Activated T-helper 1 cell treated with anti-CD3 and anti-CD28 coated beads, Interleukin-2, amount 50 U/mL, for 16 hours (primary cell): ENCODE measurements at regions not wholly inside any gene's neighbourhood (a gene's known extent, or its start where the extent isn't known, plus 50 kb on each side); places are given as distances from the start of the nearest gene placed in this dataset.
"Not testable (repeated sequence)": the region's sequence is repeated elsewhere in the genome, so short reads cannot be mapped to it uniquely, and the experiment has no call there.

Experiments used
- DNase-seq, 2 donors: peaks; one replicate each; pipeline ENCODE4 v3.0.0-alpha.2; 2020; ENCODE audit warnings: low read depth in 1 of 2, low spot score in 1 of 2

DNA sequence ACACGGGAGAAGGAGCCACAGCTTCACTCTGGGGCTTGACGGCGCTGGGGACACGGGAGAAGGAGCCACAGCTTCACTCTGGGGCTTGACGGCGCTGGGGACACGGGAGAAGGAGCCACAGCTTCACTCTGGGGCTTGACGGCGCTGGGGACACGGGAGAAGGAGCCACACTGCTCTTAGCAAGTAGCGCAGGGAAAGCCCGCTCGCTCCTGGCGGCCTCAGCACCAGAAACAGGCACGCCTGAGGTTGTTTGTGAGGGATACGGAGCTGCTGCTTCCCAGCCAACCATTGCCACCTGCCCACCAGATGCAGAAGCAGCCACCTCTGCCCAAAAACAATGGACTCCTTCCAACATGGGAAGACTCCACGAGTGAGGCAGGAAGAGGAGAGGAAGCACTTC, 244.0 kb upstream of the MGAT5 start:
- DNase-seq: not testable (repeated sequence)

- no peak for DNase-seq
These were observed 241.8 kb upstream of the MGAT5 start for GRCh38 chr2:134011936-134012586.

DNA sequence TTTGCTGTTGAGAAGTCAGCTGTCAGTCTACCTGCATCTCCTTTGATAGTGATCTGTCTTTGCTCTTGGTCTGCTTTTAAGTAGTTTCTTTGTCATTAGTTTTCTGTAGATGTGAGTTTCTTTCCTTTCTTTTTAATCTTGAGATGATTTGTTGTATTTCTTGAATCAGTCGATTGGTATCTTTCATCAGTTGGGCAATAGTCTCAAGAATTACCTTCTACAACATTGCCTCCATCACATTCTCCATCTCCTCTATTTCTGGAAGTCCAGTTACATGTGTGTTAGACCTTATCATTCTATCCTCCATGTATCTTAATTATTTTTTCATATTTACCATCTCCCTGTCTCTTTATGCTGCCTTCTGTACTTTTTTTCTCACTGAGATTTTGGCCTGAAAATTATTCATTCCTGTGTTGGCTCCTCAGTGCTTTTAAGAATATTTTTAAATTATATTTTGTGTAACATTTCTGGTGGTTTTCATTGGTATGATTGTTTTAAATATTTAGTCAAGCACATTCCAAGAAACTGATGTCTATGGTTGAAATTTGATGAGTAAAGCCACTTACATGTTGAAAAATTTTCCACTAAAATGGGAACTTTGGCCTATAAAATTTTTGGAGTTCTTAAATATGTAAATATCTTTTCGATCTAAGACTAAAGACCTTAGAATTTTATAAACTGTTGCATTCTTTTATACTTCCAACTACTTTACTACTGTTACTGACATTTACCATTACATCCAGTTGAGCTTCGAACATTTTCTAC, 239.5 kb upstream of the MGAT5 start:
- DNase-seq: no peak

DNA sequence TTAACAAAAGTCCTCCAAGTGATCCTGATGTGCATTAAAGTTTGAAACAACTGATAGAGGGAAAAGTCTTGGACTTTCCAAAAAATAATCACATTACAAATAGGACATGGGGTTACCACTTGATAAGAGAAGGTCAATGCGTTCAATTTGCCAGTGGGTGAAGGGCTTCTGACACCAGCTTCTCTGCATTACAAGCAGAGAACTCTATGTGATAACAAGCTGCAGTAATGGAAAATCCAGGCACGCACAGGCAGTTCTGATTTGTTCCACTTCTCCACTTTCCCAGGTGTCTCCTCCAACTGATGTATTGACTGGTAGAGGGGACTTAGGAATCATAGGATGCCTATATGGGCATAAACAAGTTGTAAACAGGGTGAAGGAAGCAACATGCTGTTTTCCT, 234.0 kb upstream of the MGAT5 start:
- no peak for DNase-seq

DNA sequence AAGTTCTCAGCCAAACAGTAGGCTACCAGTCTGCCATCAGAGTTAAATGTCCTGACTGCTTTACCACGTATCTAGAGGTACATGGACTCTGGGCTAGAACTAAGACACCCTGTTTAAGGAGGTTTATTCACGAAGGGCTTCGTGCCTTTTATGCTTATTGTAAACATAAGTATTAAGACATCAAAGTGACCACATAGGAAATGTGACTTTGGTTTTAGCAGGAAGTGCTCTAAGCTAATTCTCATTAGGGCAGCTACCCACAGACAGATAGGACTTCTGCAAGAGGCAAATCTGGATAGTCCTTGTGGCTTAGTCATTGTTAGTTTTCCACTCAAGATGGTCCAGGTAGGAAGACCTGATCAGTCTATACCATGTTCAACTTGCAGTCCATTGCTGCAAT, 233.3 kb upstream of the MGAT5 start:
- no peak for DNase-seq

DNA sequence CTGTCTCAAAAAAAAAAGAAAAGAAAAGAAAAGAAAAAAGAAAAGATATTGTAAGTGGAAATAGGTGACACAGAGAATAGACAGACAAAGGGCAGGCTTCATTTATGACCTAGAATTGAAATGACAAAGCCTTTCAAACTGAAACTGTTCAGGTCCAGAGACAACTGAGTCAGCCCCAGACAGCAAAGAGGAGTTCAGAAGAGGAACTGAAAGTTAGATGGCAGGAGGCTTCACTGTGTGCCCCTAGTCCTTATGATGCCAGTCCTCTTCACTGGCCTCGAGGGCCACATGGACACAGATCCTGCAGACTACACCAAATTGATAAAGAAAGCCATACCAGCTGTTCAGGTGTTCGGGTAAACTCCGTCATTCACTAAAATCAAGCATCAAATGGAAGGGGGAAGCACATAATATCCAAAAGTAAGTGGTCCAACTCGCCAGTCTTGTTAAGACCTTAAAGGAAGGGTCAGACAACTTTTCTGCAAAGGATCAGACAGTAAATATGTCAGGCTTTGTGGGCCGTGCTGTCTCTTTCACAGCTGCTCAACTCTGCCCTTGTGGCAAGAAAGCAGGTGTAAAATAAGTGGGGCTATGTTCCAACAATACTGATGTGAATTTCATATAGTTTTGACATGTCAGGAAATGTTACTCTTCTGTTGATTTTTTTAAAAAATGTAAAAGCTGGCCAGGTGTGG, 231.9 kb upstream of the MGAT5 start:
- no peak for DNase-seq

GRCh38 chr2:134023854-134024253, 230.0 kb upstream of the MGAT5 start:
- DNase-seq: no peak

GRCh38 chr2:134027980-134028379, 225.9 kb upstream of the MGAT5 start:
- no peak for DNase-seq

DNA sequence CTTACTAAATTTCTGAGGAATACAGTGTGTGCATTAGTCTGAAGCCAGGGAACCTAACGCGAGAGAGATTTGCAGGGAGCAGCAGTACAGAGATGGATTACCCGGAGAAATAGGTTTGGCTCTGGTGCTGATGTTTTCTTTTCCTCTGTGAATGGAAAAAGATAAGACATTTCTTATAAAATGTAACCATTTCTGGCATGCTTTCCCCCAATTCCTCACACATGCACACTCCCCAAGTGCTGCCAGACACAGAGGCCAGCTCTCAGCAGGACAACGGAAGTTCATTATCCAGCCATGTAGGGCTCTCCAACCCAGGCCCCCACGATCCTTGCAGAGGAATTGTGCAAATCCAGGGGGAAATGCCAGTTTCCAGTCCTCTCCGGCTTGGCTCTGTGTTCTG, 224.5 kb upstream of the MGAT5 start:
- DNase-seq: no peak

DNA sequence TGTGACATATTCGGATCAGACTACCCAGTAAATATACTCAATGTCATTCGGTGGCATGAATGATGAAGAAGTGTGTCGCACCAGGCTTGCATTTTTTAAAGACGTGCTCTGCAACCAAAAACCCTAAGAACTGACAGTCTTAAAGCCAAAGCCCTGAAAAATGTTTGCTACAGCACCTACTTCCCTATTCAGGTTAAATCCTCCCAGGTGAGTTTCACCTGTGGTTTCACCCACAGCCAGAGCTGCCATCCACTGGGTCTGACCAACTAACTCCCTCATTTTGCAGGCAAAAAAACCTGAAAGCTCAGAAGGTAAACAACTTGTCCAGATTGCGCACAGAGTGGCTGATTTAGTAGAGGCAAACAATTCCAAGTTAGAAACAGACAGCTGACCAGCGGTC, 222.3 kb upstream of the MGAT5 start:
- no peak for DNase-seq

GRCh38 chr2:134035605-134036370, 218.1 kb upstream of the MGAT5 start:
- DNase-seq: no peak

- DNase-seq: no peak
These were observed 213.8 kb upstream of the MGAT5 start for GRCh38 chr2:134039912-134040581.

GRCh38 chr2:134040626-134041172, 213.2 kb upstream of the MGAT5 start:
- DNase-seq: not testable (repeated sequence)

GRCh38 chr2:134041877-134042276, 212.0 kb upstream of the MGAT5 start:
- DNase-seq: no peak

GRCh38 chr2:134043028-134043427, 210.8 kb upstream of the MGAT5 start:
- not testable (repeated sequence) for DNase-seq

GRCh38 chr2:134052173-134052572, 201.7 kb upstream of the MGAT5 start:
- DNase-seq: no peak

DNA sequence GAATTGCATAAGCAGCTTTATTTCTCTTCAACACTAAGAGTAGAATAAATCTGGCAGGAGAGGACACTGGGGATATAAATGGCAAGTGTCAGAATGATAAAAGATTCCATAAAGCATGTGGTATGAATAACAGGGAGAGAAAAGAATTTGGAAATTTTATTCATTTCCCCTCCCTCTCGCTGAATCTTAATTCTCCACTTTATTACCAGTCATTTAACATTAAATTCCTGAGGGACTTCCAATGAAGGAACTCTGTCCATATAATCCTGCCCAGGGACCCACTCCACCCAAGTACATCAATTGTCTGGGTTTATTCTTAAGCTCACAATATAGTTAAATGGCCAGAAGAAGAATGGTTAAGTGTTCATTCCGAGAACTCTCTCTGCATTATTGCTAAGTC, 197.7 kb upstream of the MGAT5 start:
- DNase-seq: no peak

DNA sequence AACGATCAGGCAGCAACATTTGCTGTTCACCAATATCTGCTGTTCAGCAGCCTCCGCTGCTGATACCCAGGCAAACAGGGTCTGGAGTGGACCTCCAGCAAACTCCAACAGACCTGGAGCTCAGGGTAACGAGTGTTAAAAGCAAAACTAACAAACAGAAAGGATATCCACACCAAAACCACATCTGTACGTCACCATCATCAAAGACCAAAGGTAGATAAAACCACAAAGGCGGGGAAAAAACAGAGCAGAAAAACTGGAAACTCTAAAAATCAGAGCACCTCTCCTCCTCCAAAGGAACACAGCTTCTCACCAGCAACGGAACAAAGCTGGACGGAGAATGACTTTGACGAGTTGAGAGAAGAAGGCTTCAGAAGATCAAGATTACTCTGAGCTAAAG, 192.8 kb upstream of the MGAT5 start:
- DNase-seq: not testable (repeated sequence)

DNA sequence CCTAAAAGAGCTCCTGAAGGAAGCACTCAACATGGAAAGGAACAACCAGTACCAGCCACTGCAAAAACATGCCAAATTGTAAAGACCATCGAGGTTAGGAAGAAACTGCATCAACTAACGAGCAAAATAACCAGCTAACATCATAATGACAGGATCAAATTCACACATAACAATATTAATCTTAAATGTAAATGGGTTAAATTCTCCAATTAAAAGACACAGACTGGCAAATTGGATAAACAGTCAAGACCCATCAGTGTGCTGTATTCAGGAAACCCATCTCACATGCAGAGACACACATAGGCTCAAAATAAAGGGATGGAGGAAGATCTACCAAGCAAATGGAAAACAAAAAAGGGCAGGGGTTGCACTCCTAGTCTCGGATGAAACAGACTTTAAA, 191.6 kb upstream of the MGAT5 start:
- not testable (repeated sequence) for DNase-seq

DNA sequence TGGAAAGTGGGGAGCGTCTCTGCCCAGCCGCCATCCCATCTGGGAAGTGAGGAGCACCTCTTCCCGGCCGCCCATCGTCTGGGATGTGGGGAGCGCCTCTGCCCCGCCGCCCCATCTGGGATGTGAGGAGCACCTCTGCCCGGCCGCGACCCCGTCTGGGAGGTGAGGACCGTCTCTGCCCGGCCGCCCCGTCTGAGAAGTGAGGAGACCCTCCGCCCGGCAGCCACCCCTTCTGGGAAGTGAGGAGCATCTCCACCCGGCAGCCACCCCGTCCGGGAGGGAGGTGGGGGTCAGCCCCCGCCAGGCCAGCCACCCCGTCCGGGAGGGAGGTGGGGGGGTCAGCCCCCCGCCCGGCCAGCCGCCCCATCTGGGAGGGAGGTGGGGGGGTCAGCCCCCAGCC, 190.0 kb upstream of the MGAT5 start:
- DNase-seq: not testable (repeated sequence)

- DNase-seq: no peak
These were observed 183.6 kb upstream of the MGAT5 start for GRCh38 chr2:134070281-134070741.
